Gastroesophageal sphincter (tissue), 4 donors: ENCODE measurements at regions not wholly inside any gene's neighbourhood (a gene's known extent, or its start where the extent isn't known, plus 50 kb on each side); places are given as distances from the start of the nearest gene placed in this dataset.
A peak's percentile ranks its signal among the peaks of the same experiment; 100 is the strongest.

ENCODE experiments used
- ATAC-seq: fragments of 150-250 bp; one replicate; pipeline ENCODE4 v1.9.1; 2016; ENCODE audit warnings: mild to moderate bottlenecking, moderate library complexity
- H3K27ac ChIP-seq, 4 donors: fragments of 200-600 bp; sonication (generic) in 3 of 4; 1 replicate in 3 of 4; 2 replicates in 1 of 4; pipeline ENCODE4 v1.5.1; 2016 to 2019
- H3K27me3 ChIP-seq: fragments of 200-600 bp; sonication (generic); one replicate; pipeline ENCODE4 v1.5.1; 2019
- H3K36me3 ChIP-seq, 2 donors: fragments of 200-600 bp; sonication (generic); one replicate each; pipeline ENCODE4 v1.5.1; 2019; ENCODE audit warnings: control low read depth in 1 of 2
- H3K4me1 ChIP-seq, 3 donors: fragments of 200-600 bp; sonication (generic); 1 replicate in 2 of 3; 2 replicates in 1 of 3; pipeline ENCODE4 v1.5.1; 2016 to 2019; ENCODE audit warnings: control low read depth in 2 of 3
- H3K4me3 ChIP-seq, 2 donors: fragments of 200-600 bp; sonication (generic); one replicate each; pipeline ENCODE4 v1.5.1; 2019; ENCODE audit warnings: mild to moderate bottlenecking in 1 of 2, moderate library complexity in 1 of 2
- H3K9me3 ChIP-seq, 3 donors: fragments of 200-600 bp; sonication (generic); one replicate each; pipeline ENCODE4 v1.5.1; 2017 to 2019; ENCODE audit warnings: control low read depth in 2 of 3
- CTCF ChIP-seq, 4 experiments: fragments of 200-600 bp in 2 of 4; fragments of 450-650 bp in 2 of 4; sonication (generic) in 1 of 4; IDR thresholded peaks; one replicate each; pipeline ENCODE4 v1.5.1; 2017 to 2019; ENCODE audit warnings: antibody characterized with exemption in 4 of 4, mild to moderate bottlenecking in 2 of 4, moderate library complexity in 2 of 4
- EP300 ChIP-seq: sonication (generic); formaldehyde crosslinking; IDR thresholded peaks from one replicate; pipeline ENCODE4 v1.6.1; 2017; ENCODE audit warnings: antibody characterized with exemption, mild to moderate bottlenecking
- POLR2A ChIP-seq, 2 donors: fragments of 450-650 bp; IDR thresholded peaks; one replicate each; pipeline ENCODE4 v1.6.1; 2017; ENCODE audit warnings: antibody characterized with exemption in 2 of 2, mild to moderate bottlenecking in 2 of 2, moderate library complexity in 1 of 2
- POLR2AphosphoS5 ChIP-seq: sonication (generic); formaldehyde crosslinking; IDR thresholded peaks from one replicate; pipeline ENCODE4 v1.6.1; 2017; ENCODE audit warnings: antibody characterized with exemption
- WGBS, 2 donors: methylation state at CpG; one replicate each; pipeline ENCODE4 v1.1.5; 2018; ENCODE audit warnings: low coverage in 1 of 2; 5-methylcytosine and 5-hydroxymethylcytosine counted together

GRCh38 chr1:172959571-172959970, 91.2 kb downstream of the TNFSF18 start:
- Histone ChIP-seq H3K9me3 (no peaks in the 10 kb centered on the region), H3K36me3 (no peaks in the 10 kb centered on the region), H3K27me3 (no peaks in the 10 kb centered on the region), H3K27ac (peak overlapping the region in 3 of 4 donors; percentile 21 to 58 (median 41)), H3K4me1 (peaks cover 3 to 18% (median 8%) of the 10 kb centered on the region in 3 donors), H3K4me3 (no peak overlapping the region)
- 54 to 60% methylated on average over 2 of the region's 2 CpGs for WGBS, 2 donors
- ATAC-seq, result no peak
- TF ChIP-seq POLR2AphosphoS5, result no peak

- Histone ChIP-seq H3K4me1 (peaks cover 3 to 18% (median 8%) of the 10 kb centered on the region in 3 donors), H3K9me3 (no peaks in the 10 kb centered on the region), H3K27me3 (no peaks in the 10 kb centered on the region), H3K4me3 (no peak overlapping the region), H3K27ac (peak overlapping the region in 3 of 4 donors; percentile 21 to 58 (median 41)), H3K36me3 (no peaks in the 10 kb centered on the region)
- ATAC-seq, result no peak
- TF ChIP-seq POLR2AphosphoS5, result no peak
- no peak for TF ChIP-seq EP300
- TF ChIP-seq CTCF (IDR thresholded peaks at IDR 0.05), result no peak
- no peak for TF ChIP-seq POLR2A (IDR thresholded peaks at IDR 0.05)
- 66 to 80% methylated on average over 3 of the region's 3 CpGs for WGBS, 2 donors
Measured at GRCh38 chr1:172960019-172960418, 90.7 kb downstream of the TNFSF18 start.

- ATAC-seq, result no peak
Measured at GRCh38 chr1:172960454-172961208, 90.1 kb downstream of the TNFSF18 start.

GRCh38 chr1:172964864-172965263, 85.9 kb downstream of the TNFSF18 start:
- no peaks in the 10 kb centered on the region for H3K9me3 ChIP-seq
- TF ChIP-seq POLR2A (IDR thresholded peaks at IDR 0.05), result no peak
- no peak for TF ChIP-seq CTCF (IDR thresholded peaks at IDR 0.05)
- no peak for TF ChIP-seq POLR2AphosphoS5
- no peak for TF ChIP-seq EP300
- peaks cover 3 to 15% (median 7%) of the 10 kb centered on the region in 3 donors for H3K4me1 ChIP-seq
- no peak for ATAC-seq
- no peak overlapping the region for H3K27ac ChIP-seq
- no peaks in the 10 kb centered on the region for H3K36me3 ChIP-seq
- 29 to 56% methylated on average over 1 of the region's 1 CpG for WGBS, 2 donors
- no peaks in the 10 kb centered on the region for H3K27me3 ChIP-seq
- H3K4me3 ChIP-seq, result no peak overlapping the region

More at GRCh38 chr1:172960454-172961208, 90.1 kb downstream of the TNFSF18 start:
- Histone ChIP-seq H3K36me3 (no peaks in the 10 kb centered on the region), H3K4me3 (no peak overlapping the region), H3K27ac (peak overlapping the region in 3 of 4 donors; percentile 21 to 58 (median 41)), H3K27me3 (no peaks in the 10 kb centered on the region), H3K4me1 (peaks cover 3 to 18% (median 8%) of the 10 kb centered on the region in 3 donors), H3K9me3 (no peaks in the 10 kb centered on the region)
- WGBS, 2 donors, result 26 to 37% methylated on average over 4 to 5 of the region's 5 CpGs
- TF ChIP-seq POLR2AphosphoS5 (peak; percentile 81), POLR2A (IDR thresholded peaks at IDR 0.05) (no peak)

- no peaks in the 10 kb centered on the region for H3K4me1 ChIP-seq
- TF ChIP-seq POLR2A (IDR thresholded peaks at IDR 0.05) (no peak), POLR2AphosphoS5 (no peak), CTCF (IDR thresholded peaks at IDR 0.05) (no peak), EP300 (no peak)
- H3K4me3 ChIP-seq, result no peak overlapping the region
- no peaks in the 10 kb centered on the region for H3K27me3 ChIP-seq
- no peaks in the 10 kb centered on the region for H3K36me3 ChIP-seq
- H3K27ac ChIP-seq, result no peak overlapping the region
- ATAC-seq, result no peak
- no peaks in the 10 kb centered on the region for H3K9me3 ChIP-seq
Measured at GRCh38 chr1:172966844-172967540, 83.7 kb downstream of the TNFSF18 start.

GRCh38 chr1:172967936-172968335, 82.8 kb downstream of the TNFSF18 start:
- Histone ChIP-seq H3K27me3 (no peaks in the 10 kb centered on the region), H3K27ac (no peak overlapping the region), H3K4me3 (no peak overlapping the region), H3K4me1 (no peaks in the 10 kb centered on the region), H3K9me3 (no peaks in the 10 kb centered on the region), H3K36me3 (no peaks in the 10 kb centered on the region)
- TF ChIP-seq POLR2AphosphoS5 (no peak), POLR2A (IDR thresholded peaks at IDR 0.05) (no peak), EP300 (no peak), CTCF (IDR thresholded peaks at IDR 0.05) (no peak)
- ATAC-seq, result no peak
